GM23338 (cell line): ENCODE measurements at regions not wholly inside any gene's neighbourhood (a gene's known extent, or its start where the extent isn't known, plus 50 kb on each side); places are given as distances from the start of the nearest gene placed in this dataset.

ENCODE experiments used
- ATAC-seq: fragments of 200-7000 bp; cut with Tn5 transposase; 3 replicates; pipeline ENCODE4 v1.9.1; 2020
- DNase-seq: peaks from one replicate; pipeline ENCODE4 v3.0.0-alpha.2; 2015; ENCODE audit warnings: low spot score
- H2AFZ ChIP-seq: fragments of 200-600 bp; sonication (generic); 2 replicates; pipeline ENCODE4 v1.8.0; 2016; ENCODE audit warnings: antibody characterized with exemption, mild to moderate bottlenecking, moderate library complexity
- H3F3A ChIP-seq: fragments of 200-600 bp; sonication (generic); replicated peaks from 2 replicates; pipeline ENCODE4 v1.8.0; 2017; ENCODE audit warnings: antibody characterized with exemption, mixed run types, low read depth
- H3K27ac ChIP-seq: fragments of 200-600 bp; sonication (generic); 2 replicates; pipeline ENCODE4 v1.6.1; 2016; ENCODE audit warnings: low read depth
- H3K27me3 ChIP-seq: fragments of 200-600 bp; sonication (generic); 2 replicates; pipeline ENCODE4 v1.8.0; 2016; ENCODE audit warnings: mild to moderate bottlenecking, mixed run types, moderate library complexity; ENCODE audit not compliant: insufficient read depth
- H3K36me3 ChIP-seq: fragments of 200-600 bp; sonication (generic); 2 replicates; pipeline ENCODE4 v1.8.0; 2016; ENCODE audit warnings: mild to moderate bottlenecking; ENCODE audit not compliant: insufficient read depth
- H3K4me1 ChIP-seq: fragments of 200-600 bp; sonication (generic); 2 replicates; pipeline ENCODE4 v1.8.0; 2016; ENCODE audit warnings: mild to moderate bottlenecking, moderate library complexity; ENCODE audit not compliant: insufficient read depth
- H3K4me2 ChIP-seq: fragments of 200-600 bp; sonication (generic); 2 replicates; pipeline ENCODE4 v1.7.1; 2017; ENCODE audit warnings: mixed run types
- H3K4me3 ChIP-seq: fragments of 200-600 bp; sonication (generic); 2 replicates; pipeline ENCODE4 v1.6.1; 2016; ENCODE audit warnings: mixed run types
- H3K79me2 ChIP-seq: fragments of 200-600 bp; sonication (generic); replicated peaks from 2 replicates; pipeline ENCODE4 v1.8.0; 2017; ENCODE audit warnings: mild to moderate bottlenecking; ENCODE audit not compliant: insufficient read depth
- H3K9me2 ChIP-seq: fragments of 200-600 bp; sonication (generic); 2 replicates; pipeline ENCODE4 v1.8.0; 2017; ENCODE audit not compliant: insufficient read depth
- H4K20me1 ChIP-seq: fragments of 200-600 bp; sonication (generic); replicated peaks from 2 replicates; pipeline ENCODE4 v1.8.0; 2017; ENCODE audit warnings: mild to moderate bottlenecking; ENCODE audit not compliant: insufficient read depth
- H3K27ac Mint-ChIP-seq: 2 replicates; pipeline ENCODE4 v1.8.0; 2020; ENCODE audit warnings: inconsistent platforms, mild to moderate bottlenecking, moderate library complexity, mixed read lengths
- H3K27me3 Mint-ChIP-seq: 3 replicates; pipeline ENCODE4 v1.8.0; 2022; ENCODE audit warnings: low read depth, mild to moderate bottlenecking, moderate library complexity, mixed read lengths, inconsistent platforms; ENCODE audit not compliant: insufficient read depth, poor library complexity
- H3K36me3 Mint-ChIP-seq: 3 replicates; pipeline ENCODE4 v1.8.0; 2021; ENCODE audit warnings: low read depth, mild to moderate bottlenecking, inconsistent platforms, moderate library complexity, mixed read lengths
- H3K4me1 Mint-ChIP-seq: 3 replicates; pipeline ENCODE4 v1.8.0; 2020; ENCODE audit warnings: mild to moderate bottlenecking, inconsistent platforms, mixed read lengths
- H3K4me3 Mint-ChIP-seq: 3 replicates; pipeline ENCODE4 v1.8.0; 2021; ENCODE audit warnings: moderate library complexity, mild to moderate bottlenecking, inconsistent platforms, mixed read lengths
- H3K9me3 Mint-ChIP-seq: 3 replicates; pipeline ENCODE4 v1.8.0; 2020; ENCODE audit warnings: moderate library complexity, mild to moderate bottlenecking, inconsistent platforms, mixed read lengths
- CREB1 ChIP-seq: fragments of 250-450 bp; sonication (Bioruptor Pico); IDR thresholded peaks from 2 replicates; pipeline ENCODE4 v1.5.0; 2020; ENCODE audit warnings: low read depth, mild to moderate bottlenecking, moderate library complexity
- EZH2 ChIP-seq: fragments of 200-600 bp; sonication (generic); IDR thresholded peaks from one replicate; pipeline ENCODE4 v1.8.0; 2017; ENCODE audit warnings: antibody characterized with exemption, mild to moderate bottlenecking, low read depth; ENCODE audit not compliant: unreplicated experiment
- POLR2AphosphoS5 ChIP-seq: IDR thresholded peaks from 2 replicates; pipeline ENCODE4 v1.6.1; 2016; ENCODE audit warnings: antibody characterized with exemption, low read depth
- STAT1 ChIP-seq: IDR thresholded peaks from one replicate; pipeline ENCODE4 v1.6.1; 2016; ENCODE audit warnings: antibody characterized with exemption; ENCODE audit not compliant: unreplicated experiment
- TF ChIP-seq, protein P1 (sequence below): fragments of 250-450 bp; sonication (Bioruptor Pico); IDR thresholded peaks from 2 replicates; pipeline ENCODE4 v1.5.0; 2020; ENCODE audit warnings: mild to moderate bottlenecking, moderate library complexity
- TF ChIP-seq, protein P2 (sequence below): IDR thresholded peaks from one replicate; pipeline ENCODE4 v1.6.1; 2018; ENCODE audit warnings: antibody characterized with exemption; ENCODE audit not compliant: unreplicated experiment

DNA sequence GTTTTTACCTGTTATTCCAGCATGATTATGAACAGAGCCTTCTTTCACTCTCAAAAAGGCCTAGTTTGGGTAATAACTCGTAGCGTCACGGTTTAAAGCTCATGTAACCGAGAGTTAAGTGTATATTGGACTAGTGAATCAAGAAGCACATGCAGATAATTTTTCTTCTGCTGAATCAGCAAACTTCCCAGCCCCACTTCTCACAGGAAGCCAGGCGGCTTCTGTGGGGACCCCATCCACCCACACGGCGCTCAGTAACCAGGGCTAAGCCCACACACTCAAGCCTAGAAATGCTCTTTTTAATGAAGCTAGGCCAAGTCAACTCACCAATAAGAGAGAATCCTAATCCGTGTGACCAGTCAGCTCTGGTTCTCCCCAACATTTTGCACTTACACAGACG, 191.2 kb upstream of the MGMT start (continued):
- TF ChIP-seq, protein P1, sequence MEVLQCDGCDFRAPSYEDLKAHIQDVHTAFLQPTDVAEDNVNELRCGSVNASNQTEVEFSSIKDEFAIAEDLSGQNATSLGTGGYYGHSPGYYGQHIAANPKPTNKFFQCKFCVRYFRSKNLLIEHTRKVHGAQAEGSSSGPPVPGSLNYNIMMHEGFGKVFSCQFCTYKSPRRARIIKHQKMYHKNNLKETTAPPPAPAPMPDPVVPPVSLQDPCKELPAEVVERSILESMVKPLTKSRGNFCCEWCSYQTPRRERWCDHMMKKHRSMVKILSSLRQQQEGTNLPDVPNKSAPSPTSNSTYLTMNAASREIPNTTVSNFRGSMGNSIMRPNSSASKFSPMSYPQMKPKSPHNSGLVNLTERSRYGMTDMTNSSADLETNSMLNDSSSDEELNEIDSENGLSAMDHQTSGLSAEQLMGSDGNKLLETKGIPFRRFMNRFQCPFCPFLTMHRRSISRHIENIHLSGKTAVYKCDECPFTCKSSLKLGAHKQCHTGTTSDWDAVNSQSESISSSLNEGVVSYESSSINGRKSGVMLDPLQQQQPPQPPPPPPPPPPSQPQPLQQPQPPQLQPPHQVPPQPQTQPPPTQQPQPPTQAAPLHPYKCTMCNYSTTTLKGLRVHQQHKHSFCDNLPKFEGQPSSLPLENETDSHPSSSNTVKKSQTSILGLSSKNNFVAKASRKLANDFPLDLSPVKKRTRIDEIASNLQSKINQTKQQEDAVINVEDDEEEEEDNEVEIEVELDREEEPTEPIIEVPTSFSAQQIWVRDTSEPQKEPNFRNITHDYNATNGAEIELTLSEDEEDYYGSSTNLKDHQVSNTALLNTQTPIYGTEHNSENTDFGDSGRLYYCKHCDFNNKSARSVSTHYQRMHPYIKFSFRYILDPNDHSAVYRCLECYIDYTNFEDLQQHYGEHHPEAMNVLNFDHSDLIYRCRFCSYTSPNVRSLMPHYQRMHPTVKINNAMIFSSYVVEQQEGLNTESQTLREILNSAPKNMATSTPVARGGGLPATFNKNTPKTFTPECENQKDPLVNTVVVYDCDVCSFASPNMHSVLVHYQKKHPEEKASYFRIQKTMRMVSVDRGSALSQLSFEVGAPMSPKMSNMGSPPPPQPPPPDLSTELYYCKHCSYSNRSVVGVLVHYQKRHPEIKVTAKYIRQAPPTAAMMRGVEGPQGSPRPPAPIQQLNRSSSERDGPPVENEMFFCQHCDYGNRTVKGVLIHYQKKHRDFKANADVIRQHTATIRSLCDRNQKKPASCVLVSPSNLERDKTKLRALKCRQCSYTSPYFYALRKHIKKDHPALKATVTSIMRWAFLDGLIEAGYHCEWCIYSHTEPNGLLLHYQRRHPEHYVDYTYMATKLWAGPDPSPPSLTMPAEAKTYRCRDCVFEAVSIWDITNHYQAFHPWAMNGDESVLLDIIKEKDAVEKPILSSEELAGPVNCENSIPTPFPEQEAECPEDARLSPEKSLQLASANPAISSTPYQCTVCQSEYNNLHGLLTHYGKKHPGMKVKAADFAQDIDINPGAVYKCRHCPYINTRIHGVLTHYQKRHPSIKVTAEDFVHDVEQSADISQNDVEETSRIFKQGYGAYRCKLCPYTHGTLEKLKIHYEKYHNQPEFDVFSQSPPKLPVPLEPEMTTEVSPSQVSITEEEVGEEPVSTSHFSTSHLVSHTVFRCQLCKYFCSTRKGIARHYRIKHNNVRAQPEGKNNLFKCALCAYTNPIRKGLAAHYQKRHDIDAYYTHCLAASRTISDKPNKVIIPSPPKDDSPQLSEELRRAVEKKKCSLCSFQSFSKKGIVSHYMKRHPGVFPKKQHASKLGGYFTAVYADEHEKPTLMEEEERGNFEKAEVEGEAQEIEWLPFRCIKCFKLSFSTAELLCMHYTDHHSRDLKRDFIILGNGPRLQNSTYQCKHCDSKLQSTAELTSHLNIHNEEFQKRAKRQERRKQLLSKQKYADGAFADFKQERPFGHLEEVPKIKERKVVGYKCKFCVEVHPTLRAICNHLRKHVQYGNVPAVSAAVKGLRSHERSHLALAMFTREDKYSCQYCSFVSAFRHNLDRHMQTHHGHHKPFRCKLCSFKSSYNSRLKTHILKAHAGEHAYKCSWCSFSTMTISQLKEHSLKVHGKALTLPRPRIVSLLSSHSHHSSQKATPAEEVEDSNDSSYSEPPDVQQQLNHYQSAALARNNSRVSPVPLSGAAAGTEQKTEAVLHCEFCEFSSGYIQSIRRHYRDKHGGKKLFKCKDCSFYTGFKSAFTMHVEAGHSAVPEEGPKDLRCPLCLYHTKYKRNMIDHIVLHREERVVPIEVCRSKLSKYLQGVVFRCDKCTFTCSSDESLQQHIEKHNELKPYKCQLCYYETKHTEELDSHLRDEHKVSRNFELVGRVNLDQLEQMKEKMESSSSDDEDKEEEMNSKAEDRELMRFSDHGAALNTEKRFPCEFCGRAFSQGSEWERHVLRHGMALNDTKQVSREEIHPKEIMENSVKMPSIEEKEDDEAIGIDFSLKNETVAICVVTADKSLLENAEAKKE (CRISPR knock-in tag): no peak
- TF ChIP-seq CREB1 (CRISPR knock-in tag) (no peak), STAT1 (no peak)

DNA sequence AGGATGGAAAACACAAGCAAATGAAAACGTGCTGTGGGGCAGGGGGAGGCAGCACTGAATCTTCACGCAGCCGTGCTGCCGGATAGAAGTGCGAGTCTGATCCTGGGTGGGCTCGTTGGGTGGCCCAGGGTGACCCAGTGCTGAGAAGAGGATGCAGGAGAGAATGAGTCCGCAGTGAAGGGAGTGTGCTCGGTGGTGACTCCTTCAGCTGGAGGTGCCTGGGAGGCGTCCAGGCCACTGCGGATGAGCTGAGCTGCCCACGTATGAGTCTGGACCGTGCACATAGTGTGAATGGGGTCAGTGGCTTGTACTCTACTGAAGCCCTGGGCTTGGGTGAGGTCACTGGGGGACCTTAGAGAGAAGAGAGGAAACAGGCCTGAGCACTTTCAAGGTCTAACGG, 190.0 kb upstream of the MGMT start:
- no peaks in the 10 kb centered on the region for H3K36me3 ChIP-seq
- no peak overlapping the region for H3K27ac ChIP-seq
- no peak overlapping the region for H2AFZ ChIP-seq
- H3K4me1 Mint-ChIP-seq: peaks cover 8% of the 10 kb centered on the region
- H3K4me2 ChIP-seq: no peak overlapping the region
- 0 out of 2 replicates have a peak, but pooled peaks cover 4% of the 10 kb centered on the region for H3K4me1 ChIP-seq
- no peak overlapping the region for H3K4me3 Mint-ChIP-seq
- H3K27ac Mint-ChIP-seq: no peak overlapping the region
- H3K9me2 ChIP-seq: peaks cover 4% of the 10 kb centered on the region; the same call in 1 of the 2 replicates
- ATAC-seq: no peak
- H3K27me3 ChIP-seq: no peaks in the 10 kb centered on the region
- H3K9me3 Mint-ChIP-seq: peaks cover 8% of the 10 kb centered on the region
- peaks cover 11% of the 10 kb centered on the region for H3K27me3 Mint-ChIP-seq
- H3K4me3 ChIP-seq: no peak overlapping the region
- no peaks in the 10 kb centered on the region for H4K20me1 ChIP-seq
- H3K36me3 Mint-ChIP-seq: no peaks in the 10 kb centered on the region
- no peak for DNase-seq
- no peaks in the 10 kb centered on the region for H3K79me2 ChIP-seq
- H3F3A ChIP-seq: no peaks in the 10 kb centered on the region
- TF ChIP-seq, protein P1 (CRISPR knock-in tag): no peak
- TF ChIP-seq EZH2 (no peak), POLR2AphosphoS5 (no peak), CREB1 (CRISPR knock-in tag) (no peak)
- TF ChIP-seq, protein P2, sequence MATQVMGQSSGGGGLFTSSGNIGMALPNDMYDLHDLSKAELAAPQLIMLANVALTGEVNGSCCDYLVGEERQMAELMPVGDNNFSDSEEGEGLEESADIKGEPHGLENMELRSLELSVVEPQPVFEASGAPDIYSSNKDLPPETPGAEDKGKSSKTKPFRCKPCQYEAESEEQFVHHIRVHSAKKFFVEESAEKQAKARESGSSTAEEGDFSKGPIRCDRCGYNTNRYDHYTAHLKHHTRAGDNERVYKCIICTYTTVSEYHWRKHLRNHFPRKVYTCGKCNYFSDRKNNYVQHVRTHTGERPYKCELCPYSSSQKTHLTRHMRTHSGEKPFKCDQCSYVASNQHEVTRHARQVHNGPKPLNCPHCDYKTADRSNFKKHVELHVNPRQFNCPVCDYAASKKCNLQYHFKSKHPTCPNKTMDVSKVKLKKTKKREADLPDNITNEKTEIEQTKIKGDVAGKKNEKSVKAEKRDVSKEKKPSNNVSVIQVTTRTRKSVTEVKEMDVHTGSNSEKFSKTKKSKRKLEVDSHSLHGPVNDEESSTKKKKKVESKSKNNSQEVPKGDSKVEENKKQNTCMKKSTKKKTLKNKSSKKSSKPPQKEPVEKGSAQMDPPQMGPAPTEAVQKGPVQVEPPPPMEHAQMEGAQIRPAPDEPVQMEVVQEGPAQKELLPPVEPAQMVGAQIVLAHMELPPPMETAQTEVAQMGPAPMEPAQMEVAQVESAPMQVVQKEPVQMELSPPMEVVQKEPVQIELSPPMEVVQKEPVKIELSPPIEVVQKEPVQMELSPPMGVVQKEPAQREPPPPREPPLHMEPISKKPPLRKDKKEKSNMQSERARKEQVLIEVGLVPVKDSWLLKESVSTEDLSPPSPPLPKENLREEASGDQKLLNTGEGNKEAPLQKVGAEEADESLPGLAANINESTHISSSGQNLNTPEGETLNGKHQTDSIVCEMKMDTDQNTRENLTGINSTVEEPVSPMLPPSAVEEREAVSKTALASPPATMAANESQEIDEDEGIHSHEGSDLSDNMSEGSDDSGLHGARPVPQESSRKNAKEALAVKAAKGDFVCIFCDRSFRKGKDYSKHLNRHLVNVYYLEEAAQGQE: no peak
